ENCODE measurements at regions not wholly inside any gene's neighbourhood (a gene's known extent, or its start where the extent isn't known, plus 50 kb on each side); places are given as distances from the start of the nearest gene placed in this dataset.
A peak's percentile ranks its signal among the peaks of the same experiment; 100 is the strongest.

DNA sequence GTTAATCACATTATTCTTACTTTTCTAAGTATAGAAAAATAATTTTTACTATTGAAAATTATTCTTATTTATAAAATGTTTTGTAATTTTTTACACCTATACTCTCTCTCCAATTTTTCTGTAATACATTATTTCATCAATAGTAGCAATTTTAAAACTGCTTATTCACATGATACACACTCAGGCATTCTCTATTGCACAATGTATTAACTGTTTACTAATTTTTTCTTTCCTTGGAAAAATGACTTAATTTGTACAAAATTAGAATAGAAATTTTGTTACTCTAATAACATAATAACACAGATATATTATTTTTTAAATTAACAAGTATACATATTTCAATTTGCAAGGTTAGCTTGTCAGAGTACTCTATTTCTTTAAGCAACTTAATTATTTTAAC lies 92.9 kb upstream of the PRKG1 start:
- peaks cover 0 to 4% (median 0%) of the 10 kb centered on the region in 3 donors for H3K27me3 ChIP-seq
- H3K36me3 ChIP-seq: no peaks in the 10 kb centered on the region
- intact Hi-C loops (cut with DNase I): no loop called here
- no peak overlapping the region for H3K27ac ChIP-seq
- DNase-seq: no peak
- H3K4me3 ChIP-seq: no peak overlapping the region
- no peaks in the 10 kb centered on the region for H3K4me1 ChIP-seq
- H3K9me3 ChIP-seq: no peaks in the 10 kb centered on the region
- TF ChIP-seq EP300 (IDR thresholded peaks at IDR 0.05) (no peak), POLR2A (IDR thresholded peaks at IDR 0.05) (no peak), CTCF (IDR thresholded peaks at IDR 0.05) (no peak), POLR2AphosphoS5 (IDR thresholded peaks at IDR 0.05) (no peak)

- Histone ChIP-seq H3K27me3 (peaks cover 0 to 4% (median 0%) of the 10 kb centered on the region in 3 donors), H3K4me1 (no peaks in the 10 kb centered on the region), H3K4me3 (no peak overlapping the region), H3K27ac (no peak overlapping the region), H3K9me3 (no peaks in the 10 kb centered on the region), H3K36me3 (no peaks in the 10 kb centered on the region)
- intact Hi-C loops (cut with DNase I): no loop called here
- 30 to 74% methylated on average over 1 of the region's 1 CpG for WGBS, 2 donors
- no peak for DNase-seq
- TF ChIP-seq EP300 (IDR thresholded peaks at IDR 0.05) (no peak), POLR2AphosphoS5 (IDR thresholded peaks at IDR 0.05) (no peak), POLR2A (IDR thresholded peaks at IDR 0.05) (no peak), CTCF (IDR thresholded peaks at IDR 0.05) (no peak)
Observed at GRCh38 chr10:50981904-50982303, 92.4 kb upstream of the PRKG1 start.

DNA sequence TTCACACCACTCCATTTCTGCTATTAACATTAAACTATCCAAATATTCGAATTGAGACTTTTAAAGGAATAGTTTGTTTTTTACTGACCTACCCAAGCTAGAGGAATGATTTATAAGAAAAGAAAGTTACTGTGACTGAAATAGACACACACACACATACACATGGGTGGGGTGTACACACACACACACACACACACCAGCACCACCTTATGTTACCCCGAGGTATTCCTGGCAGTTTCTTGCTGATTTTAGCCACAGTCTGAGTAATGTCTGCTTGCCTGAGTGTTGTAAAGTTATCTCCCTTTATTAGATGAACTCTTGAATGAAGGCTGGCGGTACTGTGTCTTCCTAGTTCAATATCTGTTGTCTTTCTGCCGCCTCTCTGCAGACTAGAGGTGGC lies 91.3 kb upstream of the PRKG1 start:
- H3K4me3 ChIP-seq: no peak overlapping the region
- intact Hi-C loops (cut with DNase I): no loop called here
- H3K4me1 ChIP-seq: no peaks in the 10 kb centered on the region
- H3K36me3 ChIP-seq: no peaks in the 10 kb centered on the region
- no peak for TF ChIP-seq EP300 (IDR thresholded peaks at IDR 0.05)
- TF ChIP-seq CTCF (IDR thresholded peaks at IDR 0.05): no peak
- TF ChIP-seq POLR2A (IDR thresholded peaks at IDR 0.05): no peak
- no peak for TF ChIP-seq POLR2AphosphoS5 (IDR thresholded peaks at IDR 0.05)
- no peak for DNase-seq
- no peaks in the 10 kb centered on the region for H3K9me3 ChIP-seq
- 55 to 75% methylated on average over 4 of the region's 4 CpGs for WGBS, 2 donors
- H3K27me3 ChIP-seq: peaks cover 0 to 4% (median 0%) of the 10 kb centered on the region in 3 donors
- no peak overlapping the region for H3K27ac ChIP-seq

GRCh38 chr10:50987934-50988333 lies 86.4 kb upstream of the PRKG1 start:
- Histone ChIP-seq H3K9me3 (no peaks in the 10 kb centered on the region), H3K36me3 (no peaks in the 10 kb centered on the region), H3K27me3 (no peaks in the 10 kb centered on the region), H3K4me3 (no peak overlapping the region), H3K27ac (no peak overlapping the region), H3K4me1 (peaks cover 0 to 19% (median 11%) of the 10 kb centered on the region in 4 donors)
- DNase-seq: no peak
- TF ChIP-seq CTCF (IDR thresholded peaks at IDR 0.05): no peak
- no peak for TF ChIP-seq EP300 (IDR thresholded peaks at IDR 0.05)
- no peak for TF ChIP-seq POLR2A (IDR thresholded peaks at IDR 0.05)
- 16 to 67% methylated on average over 2 of the region's 2 CpGs for WGBS, 2 donors
- intact Hi-C loops (cut with DNase I): no loop called here

DNA sequence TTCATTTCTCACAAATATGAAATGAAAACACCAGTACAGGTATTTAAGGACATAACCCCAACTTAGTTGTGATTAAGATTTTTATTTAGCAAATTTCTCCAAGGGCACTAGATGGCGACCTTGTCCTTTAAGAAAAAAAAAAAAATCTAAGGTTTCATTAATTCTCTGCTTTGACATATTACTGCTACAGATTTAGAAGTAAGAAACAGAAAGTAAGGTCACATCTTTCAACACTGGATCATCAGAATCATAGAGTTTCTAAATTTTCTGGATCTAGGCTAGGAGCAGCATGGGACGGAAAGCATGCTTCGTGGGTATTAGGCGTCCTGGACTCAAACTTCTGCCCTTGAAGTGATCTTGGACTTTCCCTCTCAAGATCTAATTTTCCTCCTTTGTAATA lies 85.5 kb upstream of the PRKG1 start:
- 56% methylated on average over 4 of the region's 4 CpGs for WGBS, 2 donors
- Histone ChIP-seq H3K27ac (peak overlapping the region in 1 of 4 donors; percentile 35), H3K9me3 (no peaks in the 10 kb centered on the region), H3K4me1 (peaks cover 0 to 27% (median 19%) of the 10 kb centered on the region in 4 donors), H3K27me3 (no peaks in the 10 kb centered on the region), H3K36me3 (no peaks in the 10 kb centered on the region), H3K4me3 (peak overlapping the region in 1 of 4 donors; percentile 11)
- intact Hi-C loops (cut with DNase I): no loop called here
- peak in 2 of 4 experiments; percentile 27 to 33 for TF ChIP-seq CTCF (IDR thresholded peaks at IDR 0.05)
- TF ChIP-seq EP300 (IDR thresholded peaks at IDR 0.05): no peak
- TF ChIP-seq POLR2A (IDR thresholded peaks at IDR 0.05): no peak
- no peak for DNase-seq

All from sigmoid colon (tissue), 6 donors.